Adrenal gland (tissue), 5 donors: ENCODE measurements at regions not wholly inside any gene's neighbourhood (a gene's known extent, or its start where the extent isn't known, plus 50 kb on each side); places are given as distances from the start of the nearest gene placed in this dataset.

Experiments used
- POLR2A ChIP-seq, 2 donors: fragments of 450-650 bp; IDR thresholded peaks; one replicate each; pipeline ENCODE4 v1.6.1; 2017; ENCODE audit warnings: antibody characterized with exemption in 2 of 2, mild to moderate bottlenecking in 2 of 2, moderate library complexity in 1 of 2
- TF ChIP-seq, protein P1 (sequence below), 6 experiments: fragments of 450-650 bp in 4 of 6; fragments of 200-600 bp in 2 of 6; sonication (generic) in 1 of 6; IDR thresholded peaks; 1 replicate in 5 of 6; 2 replicates in 1 of 6; pipeline versions ENCODE4 v1.5.1 to v1.8.0; 2016 to 2021; ENCODE audit warnings: antibody characterized with exemption in 6 of 6, mild to moderate bottlenecking in 2 of 6, moderate library complexity in 1 of 6
- donor health status: DM: no; HTN: no; CAD: no.

DNA sequence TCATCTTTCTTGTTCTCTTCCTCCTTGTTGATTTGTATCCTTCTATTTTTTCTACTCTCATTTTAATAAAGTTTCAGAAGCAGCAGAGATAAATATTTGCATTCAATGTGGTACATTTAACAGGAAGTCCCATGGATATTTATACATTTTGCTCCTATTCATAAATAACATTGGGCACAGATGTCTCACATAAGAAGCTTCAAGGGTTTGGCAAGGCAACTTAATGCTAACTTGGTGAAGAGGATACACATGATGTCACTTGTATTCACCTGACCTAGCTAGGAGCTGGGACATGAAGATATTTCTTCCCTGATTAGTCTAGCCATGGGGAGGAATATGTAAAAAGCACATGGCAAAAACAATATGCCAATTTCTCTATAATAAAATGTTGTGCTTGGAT is 65.1 kb upstream of the DUSP10 start:
- TF ChIP-seq, protein P1, sequence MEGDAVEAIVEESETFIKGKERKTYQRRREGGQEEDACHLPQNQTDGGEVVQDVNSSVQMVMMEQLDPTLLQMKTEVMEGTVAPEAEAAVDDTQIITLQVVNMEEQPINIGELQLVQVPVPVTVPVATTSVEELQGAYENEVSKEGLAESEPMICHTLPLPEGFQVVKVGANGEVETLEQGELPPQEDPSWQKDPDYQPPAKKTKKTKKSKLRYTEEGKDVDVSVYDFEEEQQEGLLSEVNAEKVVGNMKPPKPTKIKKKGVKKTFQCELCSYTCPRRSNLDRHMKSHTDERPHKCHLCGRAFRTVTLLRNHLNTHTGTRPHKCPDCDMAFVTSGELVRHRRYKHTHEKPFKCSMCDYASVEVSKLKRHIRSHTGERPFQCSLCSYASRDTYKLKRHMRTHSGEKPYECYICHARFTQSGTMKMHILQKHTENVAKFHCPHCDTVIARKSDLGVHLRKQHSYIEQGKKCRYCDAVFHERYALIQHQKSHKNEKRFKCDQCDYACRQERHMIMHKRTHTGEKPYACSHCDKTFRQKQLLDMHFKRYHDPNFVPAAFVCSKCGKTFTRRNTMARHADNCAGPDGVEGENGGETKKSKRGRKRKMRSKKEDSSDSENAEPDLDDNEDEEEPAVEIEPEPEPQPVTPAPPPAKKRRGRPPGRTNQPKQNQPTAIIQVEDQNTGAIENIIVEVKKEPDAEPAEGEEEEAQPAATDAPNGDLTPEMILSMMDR (IDR thresholded peaks at IDR 0.05), result no peak
- TF ChIP-seq POLR2A (IDR thresholded peaks at IDR 0.05), result no peak
